Neuronal stem cell (in vitro differentiated cells): ENCODE measurements at regions not wholly inside any gene's neighbourhood (a gene's known extent, or its start where the extent isn't known, plus 50 kb on each side); places are given as distances from the start of the nearest gene placed in this dataset.
"Not testable (repeated sequence)": the region's sequence is repeated elsewhere in the genome, so short reads cannot be mapped to it uniquely, and the experiment has no call there.

Experiments
- DNase-seq: peaks from one replicate; pipeline ENCODE4 v3.0.0-alpha.2; 2013; ENCODE audit warnings: low spot score
- H2AFZ ChIP-seq: one replicate; pipeline ENCODE4 v1.6.1; 2013; ENCODE audit warnings: mild to moderate bottlenecking, low read length, inconsistent platforms
- H2AK5ac ChIP-seq: 2 replicates; pipeline ENCODE4 v1.6.1; 2013; ENCODE audit warnings: low read depth, mild to moderate bottlenecking, inconsistent platforms, low read length, moderate library complexity, mixed read lengths
- H2BK120ac ChIP-seq: 2 replicates; pipeline ENCODE4 v1.6.1; 2013; ENCODE audit warnings: low read depth, mild to moderate bottlenecking, inconsistent platforms, low read length, moderate library complexity, mixed read lengths
- H2BK12ac ChIP-seq: one replicate; pipeline ENCODE4 v1.6.1; 2013; ENCODE audit warnings: low read length, inconsistent platforms
- H2BK15ac ChIP-seq: 2 replicates; pipeline ENCODE4 v1.6.1; 2013; ENCODE audit warnings: mild to moderate bottlenecking, low read length, inconsistent platforms, mixed read lengths
- H2BK5ac ChIP-seq: one replicate; pipeline ENCODE4 v1.6.1; 2013; ENCODE audit warnings: inconsistent platforms, mild to moderate bottlenecking, low read length, moderate library complexity
- H3K14ac ChIP-seq: one replicate; pipeline ENCODE4 v1.6.1; 2013; ENCODE audit warnings: low read length, inconsistent platforms
- H3K18ac ChIP-seq: 2 replicates; pipeline ENCODE4 v1.6.1; 2013; ENCODE audit warnings: low read length, inconsistent platforms
- H3K23ac ChIP-seq: 2 replicates; pipeline ENCODE4 v1.6.1; 2013; ENCODE audit warnings: low read depth, mild to moderate bottlenecking, mixed read lengths, low read length, inconsistent platforms; ENCODE audit not compliant: poor library complexity
- H3K27ac ChIP-seq: replicated peaks from 3 replicates; pipeline ENCODE4 v1.5.1; 2013; ENCODE audit warnings: low read length, inconsistent platforms
- H3K27me3 ChIP-seq, 3 experiments: 2 replicates each; pipeline ENCODE4 v1.6.1; 2013; ENCODE audit warnings: low read length in 3 of 3, mild to moderate bottlenecking in 2 of 3, inconsistent platforms in 1 of 3, low read depth in 1 of 3, mixed read lengths in 1 of 3, moderate library complexity in 1 of 3; ENCODE audit not compliant: control insufficient read depth in 3 of 3, insufficient read depth in 3 of 3
- H3K36me3 ChIP-seq, 2 donors: replicated peaks in 1 of 2; 2 replicates each; pipeline ENCODE4 v1.6.1; 2013; ENCODE audit warnings: low read length in 2 of 2; ENCODE audit not compliant: control insufficient read depth in 2 of 2, insufficient read depth in 2 of 2
- H3K4ac ChIP-seq: 2 replicates; pipeline ENCODE4 v1.6.1; 2013; ENCODE audit warnings: inconsistent platforms, mild to moderate bottlenecking, low read length, moderate library complexity
- H3K4me1 ChIP-seq, 2 donors: 1 replicate in 1 of 2; 2 replicates in 1 of 2; pipeline ENCODE4 v1.6.1; 2013; ENCODE audit warnings: low read length in 2 of 2, low read depth in 1 of 2; ENCODE audit not compliant: control insufficient read depth in 2 of 2, insufficient read depth in 1 of 2
- H3K4me2 ChIP-seq: one replicate; pipeline ENCODE4 v1.6.1; 2013; ENCODE audit warnings: mild to moderate bottlenecking, low read length, inconsistent platforms; ENCODE audit not compliant: insufficient read depth, poor library complexity, severe bottlenecking
- H3K4me3 ChIP-seq, 2 donors: 2 replicates each; pipeline ENCODE4 v1.5.1; 2013; ENCODE audit warnings: low read length in 2 of 2, mild to moderate bottlenecking in 2 of 2, inconsistent platforms in 1 of 2, moderate library complexity in 1 of 2
- H3K79me1 ChIP-seq: one replicate; pipeline ENCODE4 v1.6.1; 2013; ENCODE audit warnings: low read depth, mild to moderate bottlenecking, inconsistent platforms, low read length, moderate library complexity
- H3K9ac ChIP-seq: one replicate; pipeline ENCODE4 v1.6.1; 2013; ENCODE audit warnings: mild to moderate bottlenecking, low read depth, low read length, inconsistent platforms; ENCODE audit not compliant: poor library complexity
- H3K9me3 ChIP-seq, 2 donors: replicated peaks in 1 of 2; 2 replicates each; pipeline versions ENCODE3 to v1.6.1; 2013; ENCODE audit warnings: low read length in 2 of 2, mild to moderate bottlenecking in 2 of 2, inconsistent platforms in 1 of 2, low read depth in 1 of 2, mixed read lengths in 1 of 2, moderate library complexity in 1 of 2; ENCODE audit not compliant: control insufficient read depth in 2 of 2, insufficient read depth in 1 of 2
- H4K8ac ChIP-seq: one replicate; pipeline ENCODE4 v1.6.1; 2013; ENCODE audit warnings: low read depth, mild to moderate bottlenecking, inconsistent platforms, low read length, moderate library complexity
- H4K91ac ChIP-seq: one replicate; pipeline ENCODE4 v1.6.1; 2013; ENCODE audit warnings: low read length, low read depth, mild to moderate bottlenecking, inconsistent platforms; ENCODE audit not compliant: poor library complexity
- WGBS, 2 donors: extraction: QIAGEN DNeasy Blood & Tissue Kit; methylation state at CpG; one replicate each; pipeline ENCODE4 v1.1.7; 2013; ENCODE audit warnings: missing lambda C conversion rate in 2 of 2, mixed read lengths in 1 of 2; ENCODE audit not compliant: insufficient read length in 2 of 2, insufficient replicate concordance in 1 of 2; ENCODE audit errors: extremely low coverage in 2 of 2; 5-methylcytosine and 5-hydroxymethylcytosine counted together

- Histone ChIP-seq H3K4me2 (no peak overlapping the region), H4K91ac (no peak overlapping the region), H2BK120ac (no peak overlapping the region), H3K79me1 (no peaks in the 10 kb centered on the region), H4K8ac (no peak overlapping the region), H3K9me3 (no peaks in the 10 kb centered on the region), H3K27me3 (no peaks in the 10 kb centered on the region), H3K18ac (no peak overlapping the region), H2AK5ac (no peak overlapping the region), H2BK5ac (no peak overlapping the region), H3K23ac (no peak overlapping the region), H3K4ac (no peak overlapping the region), H3K9ac (no peak overlapping the region), H3K27ac (no peak overlapping the region), H3K4me3 (no peak overlapping the region), H3K4me1 (no peaks in the 10 kb centered on the region), H2BK15ac (no peak overlapping the region), H3K36me3 (no peaks in the 10 kb centered on the region), H2BK12ac (no peak overlapping the region), H2AFZ (no peak overlapping the region), H3K14ac (no peak overlapping the region)
- no CpG with 5 or more reads among the region's 6 CpGs for WGBS, 2 donors
- DNase-seq, result no peak
Observed at GRCh38 chr13:76297331-76297730, 588.9 kb downstream of the KCTD12 start.

GRCh38 chr13:76296751-76297150 lies 589.5 kb downstream of the KCTD12 start:
- Histone ChIP-seq H3K9ac (no peak overlapping the region), H2BK15ac (no peak overlapping the region), H4K8ac (no peak overlapping the region), H3K4me1 (no peaks in the 10 kb centered on the region), H3K36me3 (no peaks in the 10 kb centered on the region), H3K18ac (no peak overlapping the region), H3K79me1 (no peaks in the 10 kb centered on the region), H3K23ac (no peak overlapping the region), H2AK5ac (no peak overlapping the region), H3K4ac (no peak overlapping the region), H3K27ac (no peak overlapping the region), H2AFZ (no peak overlapping the region), H3K27me3 (no peaks in the 10 kb centered on the region), H3K4me3 (no peak overlapping the region), H3K9me3 (no peaks in the 10 kb centered on the region), H2BK5ac (no peak overlapping the region), H2BK12ac (no peak overlapping the region), H3K4me2 (no peak overlapping the region), H2BK120ac (no peak overlapping the region), H3K14ac (no peak overlapping the region), H4K91ac (no peak overlapping the region)
- DNase-seq, result no peak
- WGBS, 2 donors, result no CpG with 5 or more reads among the region's 4 CpGs

- H3K9ac ChIP-seq, H2AFZ ChIP-seq, H3K79me1 ChIP-seq, H3K9me3 ChIP-seq, H2AK5ac ChIP-seq, H2BK5ac ChIP-seq, H3K23ac ChIP-seq, H2BK120ac ChIP-seq, DNase-seq, H3K18ac ChIP-seq, H3K27me3 ChIP-seq, H4K91ac ChIP-seq, H2BK12ac ChIP-seq, H3K14ac ChIP-seq, H3K4me2 ChIP-seq, H2BK15ac ChIP-seq, H3K36me3 ChIP-seq, H3K4me3 ChIP-seq, H3K4ac ChIP-seq, H3K27ac ChIP-seq, H4K8ac ChIP-seq, H3K4me1 ChIP-seq: not testable (repeated sequence)
- WGBS, 2 donors, result no CpG with 5 or more reads among the region's 25 CpGs
Observed at GRCh38 chr13:76295020-76295419, 591.2 kb downstream of the KCTD12 start.

- Histone ChIP-seq H3K36me3 (no peaks in the 10 kb centered on the region), H3K9me3 (no peaks in the 10 kb centered on the region), H3K23ac (no peak overlapping the region), H3K18ac (no peak overlapping the region), H3K4me2 (no peak overlapping the region), H3K4ac (no peak overlapping the region), H3K14ac (no peak overlapping the region), H2BK12ac (no peak overlapping the region), H3K4me1 (peaks cover 0 to 2% of the 10 kb centered on the region in 2 donors), H3K4me3 (no peak overlapping the region), H2BK5ac (no peak overlapping the region), H2BK120ac (no peak overlapping the region), H3K79me1 (no peaks in the 10 kb centered on the region), H2BK15ac (no peak overlapping the region), H4K8ac (no peak overlapping the region), H4K91ac (no peak overlapping the region), H2AFZ (no peak overlapping the region), H3K27ac (no peak overlapping the region), H2AK5ac (no peak overlapping the region), H3K9ac (no peak overlapping the region), H3K27me3 (no peaks in the 10 kb centered on the region)
- no peak for DNase-seq
Observed at GRCh38 chr13:76293751-76294150, 592.5 kb downstream of the KCTD12 start.
